ENCODE measurements at regions not wholly inside any gene's neighbourhood (a gene's known extent, or its start where the extent isn't known, plus 50 kb on each side); places are given as distances from the start of the nearest gene placed in this dataset.

- no peak overlapping the region for H3K4me3 ChIP-seq (ENCODE audit: low read depth, poor library complexity, severe bottlenecking)
- TF ChIP-seq POLR2A (IDR thresholded peaks at IDR 0.05) (no peak), CTCF (IDR thresholded peaks at IDR 0.05) (no peak)
- DNase-seq (ENCODE audit: low spot score in 2 of 2): no peak
- intact Hi-C loops (cut with DNase I; ENCODE audit: low total_unique reads): no loop called here
Observed at GRCh38 chr15:37260255-37260654, 159.9 kb upstream of the MEIS2 start.

GRCh38 chr15:37261685-37262084 is 161.3 kb upstream of the MEIS2 start:
- intact Hi-C loops (cut with DNase I; ENCODE audit: low total_unique reads): no loop called here
- no peak overlapping the region for H3K4me3 ChIP-seq (ENCODE audit: low read depth, poor library complexity, severe bottlenecking)
- 91 to 96% methylated on average over 4 of the region's 4 CpGs for WGBS, 2 donors
- no peak for TF ChIP-seq POLR2A (IDR thresholded peaks at IDR 0.05)
- TF ChIP-seq CTCF (IDR thresholded peaks at IDR 0.05): no peak
- DNase-seq (ENCODE audit: low spot score in 2 of 2): no peak

GRCh38 chr15:37262922-37263608 is 162.7 kb upstream of the MEIS2 start:
- no peak for DNase-seq (ENCODE audit: low spot score in 2 of 2)
- 76 to 83% methylated on average over 3 of the region's 3 CpGs for WGBS, 2 donors
- TF ChIP-seq CTCF (IDR thresholded peaks at IDR 0.05): no peak
- TF ChIP-seq POLR2A (IDR thresholded peaks at IDR 0.05): no peak
- H3K4me3 ChIP-seq (ENCODE audit: low read depth, poor library complexity, severe bottlenecking): no peak overlapping the region
- intact Hi-C loops (cut with DNase I; ENCODE audit: low total_unique reads): no loop called here

GRCh38 chr15:37289109-37289765 is 188.9 kb upstream of the MEIS2 start:
- no peak overlapping the region for H3K4me3 ChIP-seq (ENCODE audit: low read depth, poor library complexity, severe bottlenecking)
- 48 to 60% methylated on average over 3 of the region's 3 CpGs for WGBS, 2 donors
- TF ChIP-seq POLR2A (IDR thresholded peaks at IDR 0.05) (no peak), CTCF (IDR thresholded peaks at IDR 0.05) (no peak)
- intact Hi-C loops (cut with DNase I; ENCODE audit: low total_unique reads): no loop called here
- no peak for DNase-seq (ENCODE audit: low spot score in 2 of 2)

- no peak for TF ChIP-seq CTCF (IDR thresholded peaks at IDR 0.05)
- TF ChIP-seq POLR2A (IDR thresholded peaks at IDR 0.05): no peak
- intact Hi-C loops (cut with DNase I; ENCODE audit: low total_unique reads): no loop called here
- no peak overlapping the region for H3K4me3 ChIP-seq (ENCODE audit: low read depth, poor library complexity, severe bottlenecking)
Observed at GRCh38 chr15:37291920-37292319, 191.6 kb upstream of the MEIS2 start.

More at GRCh38 chr15:37291920-37292319, 191.6 kb upstream of the MEIS2 start:
- 75 to 89% methylated on average over 1 of the region's 1 CpG for WGBS, 2 donors
- DNase-seq (ENCODE audit: low spot score in 2 of 2): no peak

Measured in lower leg skin (tissue), 4 donors.